ENCODE measurements at regions not wholly inside any gene's neighbourhood (a gene's known extent, or its start where the extent isn't known, plus 50 kb on each side); places are given as distances from the start of the nearest gene placed in this dataset.

DNA sequence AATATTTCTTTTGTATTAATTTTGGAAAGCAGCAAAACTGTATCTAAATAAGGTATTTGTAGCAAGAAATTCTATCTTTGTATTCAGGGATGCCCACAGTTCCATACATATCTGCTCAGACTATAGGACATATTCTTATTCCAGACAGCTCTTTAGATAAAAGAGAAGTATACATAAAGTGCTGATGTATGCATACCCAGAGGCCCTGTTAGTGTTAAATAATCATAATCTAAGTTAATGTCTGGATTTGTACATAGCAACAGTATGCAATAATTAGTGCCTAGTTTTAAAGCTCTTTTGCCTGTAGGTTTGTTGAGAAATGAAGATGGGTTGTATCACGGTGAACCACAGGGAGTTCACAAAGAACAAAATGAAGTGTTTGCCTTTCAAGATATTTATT lies 428.0 kb upstream of the RGPD4 start:
- TF ChIP-seq, protein P1, sequence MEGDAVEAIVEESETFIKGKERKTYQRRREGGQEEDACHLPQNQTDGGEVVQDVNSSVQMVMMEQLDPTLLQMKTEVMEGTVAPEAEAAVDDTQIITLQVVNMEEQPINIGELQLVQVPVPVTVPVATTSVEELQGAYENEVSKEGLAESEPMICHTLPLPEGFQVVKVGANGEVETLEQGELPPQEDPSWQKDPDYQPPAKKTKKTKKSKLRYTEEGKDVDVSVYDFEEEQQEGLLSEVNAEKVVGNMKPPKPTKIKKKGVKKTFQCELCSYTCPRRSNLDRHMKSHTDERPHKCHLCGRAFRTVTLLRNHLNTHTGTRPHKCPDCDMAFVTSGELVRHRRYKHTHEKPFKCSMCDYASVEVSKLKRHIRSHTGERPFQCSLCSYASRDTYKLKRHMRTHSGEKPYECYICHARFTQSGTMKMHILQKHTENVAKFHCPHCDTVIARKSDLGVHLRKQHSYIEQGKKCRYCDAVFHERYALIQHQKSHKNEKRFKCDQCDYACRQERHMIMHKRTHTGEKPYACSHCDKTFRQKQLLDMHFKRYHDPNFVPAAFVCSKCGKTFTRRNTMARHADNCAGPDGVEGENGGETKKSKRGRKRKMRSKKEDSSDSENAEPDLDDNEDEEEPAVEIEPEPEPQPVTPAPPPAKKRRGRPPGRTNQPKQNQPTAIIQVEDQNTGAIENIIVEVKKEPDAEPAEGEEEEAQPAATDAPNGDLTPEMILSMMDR (conservative IDR thresholded peaks at IDR 0.05; ENCODE audit: low read length) = no peak
- TF ChIP-seq EZH2phosphoT487 (IDR thresholded peaks at IDR 0.05; ENCODE audit: borderline replicate concordance, low read depth, low read length) = no peak
